AG04449 (cell line): ENCODE measurements at regions not wholly inside any gene's neighbourhood (a gene's known extent, or its start where the extent isn't known, plus 50 kb on each side); places are given as distances from the start of the nearest gene placed in this dataset.
"Not testable (repeated sequence)": the region's sequence is repeated elsewhere in the genome, so short reads cannot be mapped to it uniquely, and the experiment has no call there.

Experiments used
- CTCF ChIA-PET: fragments of 350-600 bp; formaldehyde crosslinking; extraction: SDS; loops from one replicate; lab custom pipeline; 2021; ENCODE audit warnings: antibody characterized with exemption; lab: Yijun Ruan, JAX
- POLR2A ChIA-PET: fragments of 400-600, 350-600 bp; formaldehyde crosslinking; extraction: SDS; loops from one replicate; lab custom pipeline; 2020; ENCODE audit warnings: antibody characterized with exemption, inconsistent platforms; lab: Yijun Ruan, JAX
- DNase-seq: peaks from one replicate; pipeline ENCODE4 v3.0.0-alpha.2; 2010; ENCODE audit warnings: low read depth, low spot score
- H3K4me3 ChIP-seq: 2 replicates; pipeline ENCODE4 v1.5.1; 2011; ENCODE audit warnings: low read depth, mild to moderate bottlenecking, control low read depth, low read length
- TF ChIP-seq, protein P1 (sequence below): IDR thresholded peaks from one replicate; pipeline ENCODE4 v1.5.1; 2011; ENCODE audit warnings: mild to moderate bottlenecking, moderate library complexity, low read length, control low read depth, inconsistent platforms; ENCODE audit not compliant: insufficient read depth; ENCODE audit errors: missing control alignments

DNA sequence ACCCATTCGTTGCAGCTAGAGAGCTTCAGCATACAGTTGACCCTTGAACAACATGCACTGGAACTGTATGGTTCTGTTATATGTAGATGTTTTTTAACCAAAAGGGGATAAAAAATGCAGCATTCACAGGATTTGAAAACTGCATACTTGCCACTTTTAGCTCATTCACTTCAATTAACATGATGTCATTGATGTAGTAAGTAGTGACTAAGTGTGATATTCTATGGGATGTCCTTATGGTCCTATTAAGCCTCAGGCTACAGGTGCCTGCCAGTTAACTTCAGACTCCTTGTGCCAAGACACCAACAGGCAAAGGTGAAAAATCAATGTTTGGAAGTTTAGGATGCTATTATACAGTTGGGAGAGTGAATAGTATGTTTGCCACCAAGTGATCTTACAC is 553.6 kb upstream of the NECTIN3 start:
- no peak overlapping the region for H3K4me3 ChIP-seq
- DNase-seq, result no peak
- ChIA-PET POLR2A (no interaction called here), CTCF (no interaction called here)
- TF ChIP-seq, protein P1, sequence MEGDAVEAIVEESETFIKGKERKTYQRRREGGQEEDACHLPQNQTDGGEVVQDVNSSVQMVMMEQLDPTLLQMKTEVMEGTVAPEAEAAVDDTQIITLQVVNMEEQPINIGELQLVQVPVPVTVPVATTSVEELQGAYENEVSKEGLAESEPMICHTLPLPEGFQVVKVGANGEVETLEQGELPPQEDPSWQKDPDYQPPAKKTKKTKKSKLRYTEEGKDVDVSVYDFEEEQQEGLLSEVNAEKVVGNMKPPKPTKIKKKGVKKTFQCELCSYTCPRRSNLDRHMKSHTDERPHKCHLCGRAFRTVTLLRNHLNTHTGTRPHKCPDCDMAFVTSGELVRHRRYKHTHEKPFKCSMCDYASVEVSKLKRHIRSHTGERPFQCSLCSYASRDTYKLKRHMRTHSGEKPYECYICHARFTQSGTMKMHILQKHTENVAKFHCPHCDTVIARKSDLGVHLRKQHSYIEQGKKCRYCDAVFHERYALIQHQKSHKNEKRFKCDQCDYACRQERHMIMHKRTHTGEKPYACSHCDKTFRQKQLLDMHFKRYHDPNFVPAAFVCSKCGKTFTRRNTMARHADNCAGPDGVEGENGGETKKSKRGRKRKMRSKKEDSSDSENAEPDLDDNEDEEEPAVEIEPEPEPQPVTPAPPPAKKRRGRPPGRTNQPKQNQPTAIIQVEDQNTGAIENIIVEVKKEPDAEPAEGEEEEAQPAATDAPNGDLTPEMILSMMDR, result no peak

DNA sequence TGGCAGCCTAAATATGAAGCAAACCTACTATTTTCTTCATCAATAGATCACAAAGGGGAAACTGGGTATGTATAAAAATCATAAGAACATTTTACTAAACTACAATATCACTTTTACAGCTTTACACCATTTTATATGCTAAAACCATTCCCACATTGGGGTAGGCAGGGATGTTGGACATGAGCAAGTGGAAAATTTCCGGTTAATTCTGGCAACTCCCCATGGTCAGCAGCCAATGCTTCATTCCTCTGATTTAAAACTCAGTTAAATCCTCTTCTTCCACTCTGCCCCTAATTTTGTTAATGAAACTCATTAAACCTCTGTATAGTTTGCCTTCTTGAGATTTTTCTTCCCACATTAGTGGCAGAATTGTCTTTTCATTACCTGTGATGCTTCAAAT is 552.5 kb upstream of the NECTIN3 start:
- ChIA-PET POLR2A (no interaction called here), CTCF (no interaction called here)
- TF ChIP-seq, protein P1, result no peak

DNA sequence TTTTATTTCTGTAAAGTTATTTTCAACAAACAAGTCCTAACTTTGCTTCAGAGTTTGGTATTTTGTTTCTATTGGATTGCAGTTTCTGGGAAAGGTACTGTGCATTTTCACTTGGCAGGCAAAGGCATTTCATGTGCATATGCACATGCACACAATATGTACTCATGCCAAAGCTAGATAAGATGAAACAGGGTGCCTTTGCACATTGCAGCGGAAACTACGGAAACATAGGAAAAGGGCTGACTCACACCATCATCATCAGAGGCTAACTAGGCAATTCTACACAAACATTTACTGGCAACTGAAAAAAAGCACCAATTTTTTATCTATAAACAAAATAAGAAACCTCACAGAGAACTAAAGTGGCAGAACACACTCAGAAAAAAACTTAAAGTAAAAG is 550.6 kb upstream of the NECTIN3 start:
- POLR2A ChIA-PET, result no interaction called here
- DNase-seq, result peak; percentile 64
- TF ChIP-seq, protein P1, result no peak
- no peak overlapping the region for H3K4me3 ChIP-seq
- CTCF ChIA-PET, result no interaction called here

More for the DNA sequence above, 552.5 kb upstream of the NECTIN3 start:
- H3K4me3 ChIP-seq, result no peak overlapping the region
- no peak for DNase-seq

DNA sequence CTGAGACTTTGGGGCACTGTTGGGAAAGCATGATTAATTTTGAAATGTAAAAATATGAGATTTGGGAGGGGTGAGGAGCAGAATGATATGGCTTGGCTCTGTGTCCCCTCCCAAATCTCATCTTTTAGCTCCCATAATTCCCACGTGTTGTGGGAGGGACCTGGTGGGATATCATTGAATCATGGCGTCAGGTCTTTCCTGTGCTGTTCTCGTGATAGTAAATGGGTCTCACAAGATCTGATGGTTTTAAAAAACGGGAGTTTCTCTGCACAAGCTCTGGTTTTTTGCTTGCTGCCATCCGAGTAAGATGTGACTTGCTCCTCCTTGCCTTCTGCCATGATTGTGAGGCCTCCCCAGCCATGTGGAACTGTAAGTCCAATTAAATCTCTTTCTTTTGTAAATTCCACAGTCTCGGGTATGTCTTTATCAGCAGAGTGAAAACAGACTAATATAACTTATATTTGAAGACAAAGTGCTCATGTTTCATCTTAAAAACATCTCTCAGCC is 546.0 kb upstream of the NECTIN3 start:
- H3K4me3 ChIP-seq, POLR2A ChIA-PET, DNase-seq: not testable (repeated sequence)
- CTCF ChIA-PET, result interaction anchor here (0.6 kb wide), 1 partner anchor 184 kb away, joined by 3 read pairs; no protein-coding TSS in a partner anchor

DNA sequence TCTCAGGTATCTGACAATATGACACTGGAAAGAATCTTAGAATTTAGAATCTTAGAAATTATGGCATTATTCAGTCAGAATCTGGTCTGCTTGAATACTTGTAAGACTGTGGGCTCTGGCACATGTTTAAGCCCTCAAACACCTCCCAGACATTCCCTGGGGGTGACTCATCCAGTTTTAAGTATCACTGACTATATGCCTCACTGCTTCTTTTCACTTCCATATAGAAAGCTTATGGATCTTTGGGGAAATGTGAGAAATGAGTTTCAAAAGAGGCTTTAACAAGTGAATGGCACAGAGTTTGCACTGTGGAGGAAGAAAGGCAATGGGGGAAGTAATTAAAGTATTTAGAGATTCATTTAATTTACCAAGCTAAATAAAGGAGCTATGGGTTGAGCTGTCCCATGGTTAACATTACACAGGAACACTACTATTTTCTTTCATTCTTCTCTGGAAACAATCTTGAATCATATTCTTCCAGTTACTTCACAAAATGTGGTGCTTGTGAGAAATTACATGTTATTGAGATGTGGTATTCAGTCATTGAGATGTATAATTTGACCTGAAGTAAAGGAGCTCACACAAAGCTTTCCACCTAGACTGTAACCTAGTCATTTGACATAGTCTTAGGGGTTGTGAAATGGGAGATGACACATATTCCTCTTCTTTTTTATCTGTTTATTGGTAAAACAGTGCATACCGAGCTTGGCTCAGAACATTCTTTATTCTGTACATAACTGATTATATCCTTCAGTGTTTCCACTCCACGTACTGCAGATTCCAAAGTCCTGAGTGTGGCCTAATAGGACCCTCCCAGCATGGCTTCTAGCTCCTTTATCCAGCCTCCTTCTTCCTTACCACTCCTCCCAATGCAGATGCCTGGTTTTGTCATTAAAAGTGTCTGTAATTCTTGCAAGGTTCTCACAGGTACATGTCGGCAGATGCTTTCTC is 544.6 kb upstream of the NECTIN3 start:
- ChIA-PET POLR2A (interaction anchor here (1.0 to 1.1 kb wide), 3 partner anchors 41 to 543 kb away, joined by 3 to 4 read pairs (median 3); no protein-coding TSS in a partner anchor), CTCF (interaction anchor here (0.9 to 1.5 kb wide), 2 partner anchors 17 to 553 kb away, joined by 3 to 8 read pairs; no protein-coding TSS in a partner anchor)
- H3K4me3 ChIP-seq, result no peak overlapping the region
- DNase-seq, result peak; percentile 85
- TF ChIP-seq, protein P1, result no peak

DNA sequence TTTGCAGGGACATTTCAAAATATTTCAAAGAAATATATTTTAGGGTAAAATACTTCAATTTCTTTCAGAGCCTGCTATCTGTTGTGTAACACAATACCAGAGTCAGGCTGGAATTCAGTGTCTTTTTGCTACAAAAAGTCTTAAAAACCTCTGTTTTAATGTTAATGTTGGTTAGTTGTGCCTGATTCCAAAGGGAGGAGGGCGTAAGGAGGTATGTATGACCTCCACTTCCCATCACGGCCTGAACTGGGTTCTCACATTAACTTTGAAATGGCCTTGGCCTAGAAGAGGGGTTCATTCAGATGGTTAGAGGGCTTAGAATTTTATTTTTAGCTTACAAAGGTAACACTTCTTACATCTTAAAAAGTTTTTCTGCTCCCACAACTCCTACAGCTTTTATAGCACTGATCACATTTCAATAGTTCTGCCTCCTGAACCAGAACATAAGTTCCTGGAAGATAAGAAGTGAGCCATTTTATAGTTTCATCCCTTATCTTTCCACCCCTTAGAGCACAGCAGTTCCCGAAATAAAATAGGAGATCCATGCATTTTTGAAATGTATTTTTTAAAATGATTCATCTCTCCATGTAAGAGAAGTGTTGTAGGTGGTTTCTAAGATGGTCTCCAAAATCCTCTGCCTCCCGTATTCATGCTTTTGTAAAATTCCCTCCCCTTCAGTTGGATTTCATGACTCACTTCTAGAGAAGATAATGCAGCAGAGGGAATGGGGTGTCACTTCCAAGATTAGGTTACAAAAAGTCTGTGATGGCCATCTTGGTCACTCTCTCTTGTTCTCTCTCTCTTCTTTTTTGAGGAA is 543.1 kb upstream of the NECTIN3 start:
- CTCF ChIA-PET, result no interaction called here
- TF ChIP-seq, protein P1, result no peak
- no peak for DNase-seq
- POLR2A ChIA-PET, result no interaction called here
- H3K4me3 ChIP-seq, result no peak overlapping the region
